VCaP (cell line): ENCODE measurements at regions not wholly inside any gene's neighbourhood (a gene's known extent, or its start where the extent isn't known, plus 50 kb on each side); places are given as distances from the start of the nearest gene placed in this dataset.

ENCODE experiments used
- H3K27ac ChIP-seq: fragments of 450-650 bp; 2 replicates; pipeline ENCODE4 v1.5.1; 2017
- TF ChIP-seq, protein P1 (sequence below): fragments of 450-650 bp; conservative IDR thresholded peaks from 2 replicates; pipeline ENCODE4 v1.5.1; 2017; ENCODE audit warnings: mild to moderate bottlenecking, moderate library complexity

DNA sequence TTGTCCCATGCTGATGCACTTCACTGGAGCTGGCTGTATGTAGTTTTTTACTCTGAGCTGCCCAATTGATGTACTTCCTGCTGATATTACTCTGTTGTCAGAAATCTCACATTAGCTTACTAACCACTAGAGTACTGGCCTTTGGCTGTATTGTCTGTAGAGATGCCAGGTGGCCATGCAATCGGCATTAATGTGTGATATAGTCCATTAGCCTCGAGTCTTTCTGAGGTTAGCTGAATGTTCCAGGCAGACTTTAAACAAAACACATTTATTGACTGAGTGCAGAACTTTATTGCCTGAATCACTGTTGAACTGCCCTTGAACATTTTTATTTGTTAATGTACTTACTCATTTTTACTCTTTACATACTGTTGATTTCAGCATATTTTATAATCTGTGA is 335.2 kb downstream of the PCDH10 start:
- TF ChIP-seq, protein P1, sequence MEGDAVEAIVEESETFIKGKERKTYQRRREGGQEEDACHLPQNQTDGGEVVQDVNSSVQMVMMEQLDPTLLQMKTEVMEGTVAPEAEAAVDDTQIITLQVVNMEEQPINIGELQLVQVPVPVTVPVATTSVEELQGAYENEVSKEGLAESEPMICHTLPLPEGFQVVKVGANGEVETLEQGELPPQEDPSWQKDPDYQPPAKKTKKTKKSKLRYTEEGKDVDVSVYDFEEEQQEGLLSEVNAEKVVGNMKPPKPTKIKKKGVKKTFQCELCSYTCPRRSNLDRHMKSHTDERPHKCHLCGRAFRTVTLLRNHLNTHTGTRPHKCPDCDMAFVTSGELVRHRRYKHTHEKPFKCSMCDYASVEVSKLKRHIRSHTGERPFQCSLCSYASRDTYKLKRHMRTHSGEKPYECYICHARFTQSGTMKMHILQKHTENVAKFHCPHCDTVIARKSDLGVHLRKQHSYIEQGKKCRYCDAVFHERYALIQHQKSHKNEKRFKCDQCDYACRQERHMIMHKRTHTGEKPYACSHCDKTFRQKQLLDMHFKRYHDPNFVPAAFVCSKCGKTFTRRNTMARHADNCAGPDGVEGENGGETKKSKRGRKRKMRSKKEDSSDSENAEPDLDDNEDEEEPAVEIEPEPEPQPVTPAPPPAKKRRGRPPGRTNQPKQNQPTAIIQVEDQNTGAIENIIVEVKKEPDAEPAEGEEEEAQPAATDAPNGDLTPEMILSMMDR = no peak
- H3K27ac ChIP-seq = no peak overlapping the region

DNA sequence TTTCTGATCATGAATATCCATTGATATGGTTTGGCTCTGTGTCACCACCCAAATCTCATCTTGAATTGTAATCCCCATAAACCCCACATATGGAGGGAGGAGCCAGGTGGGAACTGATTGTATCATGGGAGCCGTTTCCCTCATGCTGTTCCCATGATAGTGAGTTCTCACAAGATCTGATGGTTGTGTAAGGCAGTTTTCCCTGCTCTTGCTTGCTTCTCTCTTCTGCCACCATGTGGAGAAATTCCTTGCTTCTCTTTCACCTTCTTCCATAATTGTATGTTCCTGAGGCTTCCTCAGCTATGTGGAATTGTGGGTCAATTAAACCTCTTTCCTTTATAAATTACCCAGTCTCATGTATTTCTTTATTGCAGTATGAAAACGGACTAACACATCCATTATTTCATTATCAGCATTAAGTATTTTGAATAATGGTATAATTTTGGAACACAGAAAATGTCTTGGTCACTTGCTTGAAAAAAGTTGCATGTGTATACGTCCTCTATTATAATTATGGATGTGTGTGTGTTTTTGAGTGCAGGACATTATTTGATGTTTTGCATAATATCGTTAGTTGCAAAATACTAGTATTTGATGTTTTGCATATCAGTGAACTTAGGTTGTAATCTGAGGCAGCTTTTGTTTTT is 334.6 kb downstream of the PCDH10 start:
- TF ChIP-seq, protein P1 = peak; percentile 87
- no peak overlapping the region for H3K27ac ChIP-seq

DNA sequence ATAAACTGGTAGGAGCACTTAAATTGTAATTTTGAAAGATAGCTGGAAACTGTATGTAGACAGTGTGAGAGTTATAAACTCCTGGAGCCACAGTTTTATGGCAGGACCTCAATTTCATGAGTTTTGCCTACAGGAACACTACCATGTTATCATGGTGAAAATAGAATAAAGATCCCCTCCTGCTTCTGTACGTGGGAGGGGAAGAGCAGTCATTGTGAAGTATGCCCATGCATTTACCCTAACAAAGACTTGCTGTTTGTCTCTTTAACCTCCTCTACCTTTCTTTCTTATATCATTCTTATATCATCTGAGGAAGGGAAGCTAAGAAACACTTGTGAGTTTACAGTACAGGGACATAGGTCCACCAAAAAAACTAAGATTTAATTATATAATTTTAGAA is 327.0 kb downstream of the PCDH10 start:
- no peak overlapping the region for H3K27ac ChIP-seq

DNA sequence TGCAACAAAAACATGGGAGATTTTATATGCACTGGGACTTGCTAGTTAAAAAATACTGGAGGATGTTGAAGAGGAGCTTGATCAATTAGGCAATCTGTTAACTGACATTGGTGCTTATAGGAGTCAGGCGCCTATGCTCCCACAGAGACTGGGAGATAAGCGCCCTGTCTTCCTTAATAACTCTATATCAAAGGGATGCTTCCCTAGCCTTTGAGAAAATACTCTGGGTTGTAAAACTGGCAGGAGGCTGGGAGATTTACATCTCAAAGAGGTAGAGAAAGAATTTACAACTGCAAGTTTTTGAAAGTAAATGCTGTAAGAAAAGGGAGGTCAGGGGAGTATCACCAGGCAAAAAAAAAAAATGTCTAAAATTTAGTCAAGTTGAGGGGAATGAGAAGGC is 325.4 kb downstream of the PCDH10 start:
- no peak overlapping the region for H3K27ac ChIP-seq
- TF ChIP-seq, protein P1 = no peak

More for the DNA sequence above, 327.0 kb downstream of the PCDH10 start:
- TF ChIP-seq, protein P1 = no peak

DNA sequence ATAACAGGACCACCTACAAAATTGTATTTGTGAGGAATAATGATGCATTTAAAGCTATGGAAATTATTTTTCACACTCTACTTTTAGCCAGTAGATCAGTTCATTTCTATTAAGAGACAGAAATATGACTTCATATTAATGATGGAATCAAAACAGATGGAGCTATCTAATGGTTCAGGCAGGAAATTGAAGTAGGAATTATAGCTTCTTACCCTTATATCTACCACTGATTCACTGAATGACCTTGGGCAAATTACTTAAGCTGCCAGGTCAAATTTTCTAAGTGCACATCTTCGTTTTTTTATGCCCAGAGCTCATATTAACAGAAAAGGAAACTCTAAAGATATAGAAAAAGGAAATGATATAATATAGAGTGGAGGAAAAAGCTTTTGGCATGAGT is 323.1 kb downstream of the PCDH10 start:
- TF ChIP-seq, protein P1 = no peak

DNA sequence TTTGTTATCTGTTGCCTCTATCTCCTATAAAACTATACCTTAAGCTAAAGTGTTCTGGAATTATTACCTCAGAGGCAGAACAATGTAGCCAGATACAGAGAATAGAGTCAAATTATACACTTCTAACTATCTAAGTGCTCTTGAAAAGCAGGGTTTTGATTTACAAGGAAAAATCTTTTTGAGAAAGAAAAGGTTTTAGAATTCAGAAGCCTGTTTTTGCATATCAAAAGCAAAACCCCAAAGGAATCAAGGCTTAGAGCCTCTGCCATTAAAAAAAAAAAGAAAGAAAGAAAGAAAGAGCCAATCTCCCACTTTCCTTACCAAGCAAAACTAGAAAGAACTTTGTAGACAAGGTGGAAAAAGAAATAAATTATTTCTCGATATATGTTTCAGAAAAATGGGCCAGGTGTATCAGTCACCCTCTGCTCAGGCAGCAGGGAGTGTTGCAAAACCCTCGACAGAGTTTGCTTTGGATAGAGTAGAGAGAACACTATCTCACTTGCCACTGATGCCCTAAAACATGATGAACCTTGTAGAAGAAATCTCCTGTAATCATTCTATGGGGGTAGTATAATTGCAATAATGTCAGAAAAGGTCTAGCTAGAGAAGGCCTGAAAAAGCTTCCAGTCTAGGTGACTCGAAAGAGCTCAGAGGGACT is 318.3 kb downstream of the PCDH10 start:
- H3K27ac ChIP-seq = no peak overlapping the region
- TF ChIP-seq, protein P1 = no peak

More for the DNA sequence above, 323.1 kb downstream of the PCDH10 start:
- no peak overlapping the region for H3K27ac ChIP-seq

DNA sequence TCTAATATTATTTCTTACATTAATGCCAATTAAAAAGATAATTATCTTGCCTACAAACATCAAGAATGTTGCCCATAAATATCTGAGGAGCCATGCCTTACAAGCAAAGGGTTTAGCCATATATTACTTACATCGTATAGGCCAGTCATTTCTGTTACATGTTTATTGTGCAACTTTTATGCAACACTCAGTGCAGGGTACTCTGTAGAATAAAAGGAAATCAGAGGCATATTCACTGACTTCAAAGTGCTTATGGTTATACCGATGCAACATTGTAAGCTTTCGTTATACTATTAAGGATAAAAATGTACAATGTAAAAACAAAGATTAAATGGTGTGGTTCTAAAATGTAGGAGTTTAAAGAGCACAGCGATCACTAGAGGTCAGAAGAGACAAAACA is 315.9 kb downstream of the PCDH10 start:
- no peak overlapping the region for H3K27ac ChIP-seq
- TF ChIP-seq, protein P1 = peak; percentile 13; the same call in 1 of the 2 replicates
